HL-60 (cell line): ENCODE measurements at regions not wholly inside any gene's neighbourhood (a gene's known extent, or its start where the extent isn't known, plus 50 kb on each side); places are given as distances from the start of the nearest gene placed in this dataset.

Source experiments
- GABPA ChIP-seq: IDR thresholded peaks from 2 replicates; pipeline ENCODE4 v1.6.1; 2012; ENCODE audit warnings: low read depth
- POLR2AphosphoS5 ChIP-seq: IDR thresholded peaks from 2 replicates; pipeline ENCODE4 v1.6.1; 2012; ENCODE audit warnings: low read depth
- TF ChIP-seq, protein P1 (sequence below): IDR thresholded peaks from one replicate; pipeline ENCODE4 v1.5.1; 2011; ENCODE audit warnings: low read length, control low read depth, inconsistent platforms; ENCODE audit not compliant: insufficient read depth
- TF ChIP-seq, protein P2 (sequence below): IDR thresholded peaks from 2 replicates; pipeline ENCODE4 v1.6.1; 2012; ENCODE audit warnings: low read depth; ENCODE audit not compliant: insufficient replicate concordance

- TF ChIP-seq, protein P1, sequence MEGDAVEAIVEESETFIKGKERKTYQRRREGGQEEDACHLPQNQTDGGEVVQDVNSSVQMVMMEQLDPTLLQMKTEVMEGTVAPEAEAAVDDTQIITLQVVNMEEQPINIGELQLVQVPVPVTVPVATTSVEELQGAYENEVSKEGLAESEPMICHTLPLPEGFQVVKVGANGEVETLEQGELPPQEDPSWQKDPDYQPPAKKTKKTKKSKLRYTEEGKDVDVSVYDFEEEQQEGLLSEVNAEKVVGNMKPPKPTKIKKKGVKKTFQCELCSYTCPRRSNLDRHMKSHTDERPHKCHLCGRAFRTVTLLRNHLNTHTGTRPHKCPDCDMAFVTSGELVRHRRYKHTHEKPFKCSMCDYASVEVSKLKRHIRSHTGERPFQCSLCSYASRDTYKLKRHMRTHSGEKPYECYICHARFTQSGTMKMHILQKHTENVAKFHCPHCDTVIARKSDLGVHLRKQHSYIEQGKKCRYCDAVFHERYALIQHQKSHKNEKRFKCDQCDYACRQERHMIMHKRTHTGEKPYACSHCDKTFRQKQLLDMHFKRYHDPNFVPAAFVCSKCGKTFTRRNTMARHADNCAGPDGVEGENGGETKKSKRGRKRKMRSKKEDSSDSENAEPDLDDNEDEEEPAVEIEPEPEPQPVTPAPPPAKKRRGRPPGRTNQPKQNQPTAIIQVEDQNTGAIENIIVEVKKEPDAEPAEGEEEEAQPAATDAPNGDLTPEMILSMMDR, result no peak
- TF ChIP-seq, protein P2, sequence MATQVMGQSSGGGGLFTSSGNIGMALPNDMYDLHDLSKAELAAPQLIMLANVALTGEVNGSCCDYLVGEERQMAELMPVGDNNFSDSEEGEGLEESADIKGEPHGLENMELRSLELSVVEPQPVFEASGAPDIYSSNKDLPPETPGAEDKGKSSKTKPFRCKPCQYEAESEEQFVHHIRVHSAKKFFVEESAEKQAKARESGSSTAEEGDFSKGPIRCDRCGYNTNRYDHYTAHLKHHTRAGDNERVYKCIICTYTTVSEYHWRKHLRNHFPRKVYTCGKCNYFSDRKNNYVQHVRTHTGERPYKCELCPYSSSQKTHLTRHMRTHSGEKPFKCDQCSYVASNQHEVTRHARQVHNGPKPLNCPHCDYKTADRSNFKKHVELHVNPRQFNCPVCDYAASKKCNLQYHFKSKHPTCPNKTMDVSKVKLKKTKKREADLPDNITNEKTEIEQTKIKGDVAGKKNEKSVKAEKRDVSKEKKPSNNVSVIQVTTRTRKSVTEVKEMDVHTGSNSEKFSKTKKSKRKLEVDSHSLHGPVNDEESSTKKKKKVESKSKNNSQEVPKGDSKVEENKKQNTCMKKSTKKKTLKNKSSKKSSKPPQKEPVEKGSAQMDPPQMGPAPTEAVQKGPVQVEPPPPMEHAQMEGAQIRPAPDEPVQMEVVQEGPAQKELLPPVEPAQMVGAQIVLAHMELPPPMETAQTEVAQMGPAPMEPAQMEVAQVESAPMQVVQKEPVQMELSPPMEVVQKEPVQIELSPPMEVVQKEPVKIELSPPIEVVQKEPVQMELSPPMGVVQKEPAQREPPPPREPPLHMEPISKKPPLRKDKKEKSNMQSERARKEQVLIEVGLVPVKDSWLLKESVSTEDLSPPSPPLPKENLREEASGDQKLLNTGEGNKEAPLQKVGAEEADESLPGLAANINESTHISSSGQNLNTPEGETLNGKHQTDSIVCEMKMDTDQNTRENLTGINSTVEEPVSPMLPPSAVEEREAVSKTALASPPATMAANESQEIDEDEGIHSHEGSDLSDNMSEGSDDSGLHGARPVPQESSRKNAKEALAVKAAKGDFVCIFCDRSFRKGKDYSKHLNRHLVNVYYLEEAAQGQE, result no peak
- TF ChIP-seq GABPA, result no peak
- TF ChIP-seq POLR2AphosphoS5, result no peak
Measured at GRCh38 chr2:172198908-172199307, 96.2 kb upstream of the DLX2 start.
